Fibroblast of the conjunctiva (primary cell): ENCODE measurements at regions not wholly inside any gene's neighbourhood (a gene's known extent, or its start where the extent isn't known, plus 50 kb on each side); places are given as distances from the start of the nearest gene placed in this dataset.

ENCODE experiments used
- DNase-seq: peaks from one replicate; pipeline ENCODE4 v3.0.0-alpha.2; 2010; ENCODE audit warnings: low read depth

- no peak for DNase-seq
Observed at GRCh38 chr11:70872955-70873735, 379.2 kb downstream of the SHANK2 start.

- DNase-seq = no peak
Observed at GRCh38 chr11:70873736-70874412, 378.5 kb downstream of the SHANK2 start.

DNA sequence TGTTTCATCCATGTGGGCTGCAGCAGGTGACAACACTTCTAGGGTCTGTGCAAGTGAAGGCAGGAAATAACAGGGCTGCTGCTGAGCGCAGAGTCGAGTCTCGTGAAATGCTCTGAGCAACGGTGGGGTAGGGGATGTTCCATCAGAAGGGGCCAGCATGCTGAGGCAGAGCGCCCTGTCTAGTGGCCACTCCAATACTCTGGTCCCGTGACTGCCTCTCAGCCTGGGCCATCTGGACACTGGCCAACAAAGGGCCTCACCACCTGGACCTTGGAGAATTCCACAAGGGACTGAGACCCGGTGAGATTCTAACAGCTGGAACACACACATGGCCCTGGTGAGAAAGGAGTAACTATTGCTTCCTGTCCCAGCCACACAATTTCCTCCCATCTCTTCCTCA lies 375.7 kb downstream of the SHANK2 start:
- no peak for DNase-seq

- no peak for DNase-seq
Observed at GRCh38 chr11:70877151-70877550, 375.2 kb downstream of the SHANK2 start.

GRCh38 chr11:70878366-70878765 lies 374.0 kb downstream of the SHANK2 start:
- DNase-seq = no peak

GRCh38 chr11:70879601-70880285 lies 372.6 kb downstream of the SHANK2 start:
- no peak for DNase-seq

DNA sequence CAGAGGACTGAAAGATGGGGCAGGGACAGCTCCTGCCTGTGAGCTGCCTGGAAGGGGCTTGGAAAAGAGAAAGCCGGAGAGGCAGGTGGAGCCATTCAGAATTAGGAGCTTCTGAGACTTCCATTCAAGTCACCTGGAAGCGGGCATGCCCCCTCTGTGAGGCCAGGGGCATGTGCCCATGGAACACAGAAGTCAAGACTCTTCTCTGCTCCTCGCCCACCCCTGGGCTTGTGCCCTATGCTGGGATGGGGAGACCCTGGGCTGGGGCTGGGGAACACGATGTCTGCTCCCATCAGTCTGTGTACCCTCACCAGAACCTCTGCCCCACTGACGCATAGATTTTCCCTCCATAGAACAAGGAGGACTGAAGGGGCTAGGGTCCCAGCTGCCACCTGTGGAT lies 372.0 kb downstream of the SHANK2 start:
- DNase-seq = no peak

- no peak for DNase-seq
Observed at GRCh38 chr11:70881948-70882715, 370.2 kb downstream of the SHANK2 start.

- DNase-seq = no peak
Observed at GRCh38 chr11:70882716-70883085, 369.7 kb downstream of the SHANK2 start.

- no peak for DNase-seq
Observed at GRCh38 chr11:70883323-70883940, 368.9 kb downstream of the SHANK2 start.

DNA sequence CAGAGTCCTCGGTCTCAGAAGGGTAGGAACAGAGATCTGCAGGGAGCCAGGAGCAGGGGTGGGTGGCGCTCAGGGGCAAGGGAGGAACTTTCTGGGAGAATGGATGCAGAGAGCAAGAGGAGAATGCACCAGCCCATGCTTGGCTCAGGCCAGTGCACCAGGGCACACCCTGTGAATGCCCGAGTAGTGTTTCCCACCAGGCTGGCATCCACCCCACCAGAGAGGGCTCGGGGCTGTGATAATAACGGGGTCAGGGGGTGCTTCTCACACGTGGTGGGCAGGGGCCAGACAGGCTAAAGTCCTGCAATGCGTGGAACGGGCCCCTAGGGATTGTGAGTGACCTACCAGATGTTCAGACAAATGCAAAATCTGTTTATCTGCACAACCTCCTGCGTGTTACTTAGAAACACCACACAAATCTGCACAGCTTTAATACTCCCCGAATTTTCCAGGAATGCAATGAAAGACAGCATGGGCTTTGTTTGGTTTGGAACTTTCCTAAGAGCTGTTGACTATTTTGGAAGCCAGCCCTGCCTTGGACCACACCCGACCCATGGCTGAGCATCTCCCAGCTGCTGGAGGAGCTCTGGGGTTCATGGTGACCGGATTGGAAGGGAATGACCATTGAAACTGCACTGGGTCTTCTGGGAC lies 368.3 kb downstream of the SHANK2 start:
- DNase-seq = no peak

DNA sequence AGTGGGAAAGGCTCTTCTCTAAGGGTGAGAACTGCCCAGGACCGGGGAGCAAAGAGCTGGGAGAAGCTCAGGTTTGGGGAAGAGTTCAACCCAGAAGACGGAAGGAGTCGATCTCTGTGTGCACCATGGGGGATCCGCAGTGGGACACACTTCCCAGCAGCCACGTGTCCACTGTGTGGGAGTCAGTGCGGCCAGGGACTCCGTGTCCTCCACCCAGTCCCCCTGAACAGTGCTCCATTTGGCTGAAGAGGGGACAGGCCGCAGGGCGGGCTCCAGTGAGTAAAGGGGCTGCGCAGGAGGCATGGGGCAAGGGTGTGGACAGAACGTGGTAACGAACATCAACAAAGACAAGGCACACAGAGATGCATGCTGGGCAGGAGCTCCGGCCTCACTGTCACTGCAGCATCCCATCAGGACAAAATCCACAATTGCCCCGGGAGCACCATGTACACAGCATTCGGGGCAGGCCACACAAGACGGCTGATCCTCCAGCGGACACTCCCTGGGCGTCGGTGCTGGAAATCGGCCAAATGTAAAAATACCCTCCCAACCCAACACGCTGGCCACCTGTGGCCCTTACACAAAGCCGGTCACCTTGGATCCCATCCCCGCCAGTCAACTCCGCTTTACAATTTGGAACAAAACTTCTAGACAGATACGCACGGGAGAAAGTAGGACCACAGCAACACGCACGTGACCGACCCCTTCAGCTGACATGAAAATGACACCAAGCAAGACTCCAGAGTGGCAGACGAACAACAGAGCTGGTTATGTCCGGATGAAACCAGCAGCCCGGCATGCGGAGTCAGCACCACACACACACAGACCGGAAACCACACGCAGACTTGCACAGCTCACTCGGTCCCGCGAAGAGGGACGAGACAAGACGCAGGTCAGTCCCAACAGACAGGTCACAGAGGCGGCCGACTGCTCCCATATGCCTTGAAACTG lies 366.8 kb downstream of the SHANK2 start:
- no peak for DNase-seq

- no peak for DNase-seq
Observed at GRCh38 chr11:70886256-70886655, 366.1 kb downstream of the SHANK2 start.

- no peak for DNase-seq
Observed at GRCh38 chr11:70886676-70887541, 365.5 kb downstream of the SHANK2 start.

GRCh38 chr11:70887542-70887827 lies 364.9 kb downstream of the SHANK2 start:
- no peak for DNase-seq

- DNase-seq = no peak
Observed at GRCh38 chr11:70888061-70888460, 364.3 kb downstream of the SHANK2 start.

DNA sequence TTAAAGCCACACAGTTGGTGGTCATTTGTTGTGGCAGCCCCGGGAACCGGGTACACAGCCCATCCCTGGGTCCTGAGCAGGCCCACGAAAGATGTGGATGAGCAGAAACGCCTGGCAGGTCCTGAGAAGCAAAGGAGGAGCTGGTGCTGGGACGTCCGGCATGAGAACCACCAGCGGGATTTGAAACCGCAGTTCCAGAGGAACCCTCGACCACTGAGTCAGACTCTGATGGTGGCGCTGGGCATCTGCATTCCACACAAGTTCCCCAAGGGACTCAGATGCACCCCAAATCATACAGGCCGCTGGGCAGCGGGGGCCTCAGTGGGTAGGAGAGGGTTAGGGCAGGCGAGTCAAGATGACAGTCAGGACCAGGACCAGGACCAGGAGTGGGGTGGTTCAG lies 363.0 kb downstream of the SHANK2 start:
- no peak for DNase-seq

DNA sequence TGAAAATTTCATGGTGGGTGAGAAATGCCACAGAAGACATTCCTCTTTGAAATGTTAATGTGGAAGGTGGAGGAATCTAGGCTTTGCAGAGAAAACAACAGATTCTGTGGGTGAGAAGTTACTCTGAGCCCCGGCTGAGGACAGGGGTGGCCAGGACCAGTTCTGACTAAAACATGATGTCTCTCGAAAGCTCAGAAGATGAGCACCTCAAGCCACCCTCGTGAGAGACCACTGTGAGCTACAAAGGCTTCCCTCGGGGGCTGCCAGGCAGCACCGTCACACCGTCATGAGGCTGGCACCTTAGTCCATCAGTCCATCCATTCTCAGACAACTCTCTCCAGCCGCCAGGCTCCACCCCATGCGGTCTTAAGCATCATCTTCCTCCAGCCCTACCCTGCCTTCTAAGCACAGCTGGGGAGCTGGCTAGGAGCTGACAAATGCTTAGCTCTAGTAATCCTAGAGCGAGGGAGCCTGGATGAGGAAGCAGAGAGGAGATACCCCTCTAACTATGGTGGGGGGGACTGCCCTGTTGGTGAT lies 360.5 kb downstream of the SHANK2 start:
- DNase-seq = no peak

GRCh38 chr11:70892889-70893288 lies 359.5 kb downstream of the SHANK2 start:
- DNase-seq = no peak
